ENCODE measurements at regions not wholly inside any gene's neighbourhood (a gene's known extent, or its start where the extent isn't known, plus 50 kb on each side); places are given as distances from the start of the nearest gene placed in this dataset.
A peak's percentile ranks its signal among the peaks of the same experiment; 100 is the strongest.

GRCh38 chr10:30256084-30256483, 93.0 kb downstream of the MTPAP start:
- DNase-seq: no peak

- no peak for DNase-seq
These were observed 94.2 kb downstream of the MTPAP start for GRCh38 chr10:30254926-30255325.

GRCh38 chr10:30248728-30249127, 100.3 kb downstream of the MTPAP start:
- no peak for DNase-seq

GRCh38 chr10:30247704-30248103, 101.4 kb downstream of the MTPAP start:
- DNase-seq: no peak

- DNase-seq: no peak
These were observed 107.5 kb downstream of the MTPAP start for GRCh38 chr10:30241422-30242110.

- peak; percentile 73 for DNase-seq
These were observed 110.2 kb downstream of the MTPAP start for GRCh38 chr10:30238836-30239235.

- no peak for DNase-seq
These were observed 115.7 kb downstream of the MTPAP start for GRCh38 chr10:30233186-30233959.

GRCh38 chr10:30231709-30232108, 117.4 kb downstream of the MTPAP start:
- no peak for DNase-seq

GRCh38 chr10:30231071-30231652, 117.9 kb downstream of the MTPAP start:
- DNase-seq: no peak

GRCh38 chr10:30229536-30229935, 119.5 kb downstream of the MTPAP start:
- DNase-seq: no peak

- no peak for DNase-seq
These were observed 120.6 kb downstream of the MTPAP start for GRCh38 chr10:30228417-30229036.

GRCh38 chr10:30227481-30227880, 121.6 kb downstream of the MTPAP start:
- peak; percentile 53 for DNase-seq

- peak; percentile 67 for DNase-seq
These were observed 128.9 kb downstream of the MTPAP start for GRCh38 chr10:30219971-30220751.

GRCh38 chr10:30216821-30217220, 132.3 kb downstream of the MTPAP start:
- no peak for DNase-seq

- peak; percentile 55 for DNase-seq
These were observed 133.5 kb downstream of the MTPAP start for GRCh38 chr10:30215623-30216022.

GRCh38 chr10:30215141-30215540, 133.9 kb downstream of the MTPAP start:
- no peak for DNase-seq

- DNase-seq: no peak
These were observed 138.8 kb downstream of the MTPAP start for GRCh38 chr10:30210296-30210695.

GRCh38 chr10:30208330-30208729, 140.7 kb downstream of the MTPAP start:
- DNase-seq: no peak

- DNase-seq: peak; percentile 29
These were observed 141.5 kb downstream of the MTPAP start for GRCh38 chr10:30207485-30208052.

- DNase-seq: no peak
These were observed 140.6 kb upstream of the JCAD start for GRCh38 chr10:30200017-30200415.

- peak; percentile 86 for DNase-seq
These were observed 140.1 kb upstream of the JCAD start for GRCh38 chr10:30199376-30200016.

GRCh38 chr10:30197186-30197585, 137.8 kb upstream of the JCAD start:
- no peak for DNase-seq

Data from dermis blood vessel endothelial cell (primary cell).